ENCODE measurements at regions not wholly inside any gene's neighbourhood (a gene's known extent, or its start where the extent isn't known, plus 50 kb on each side); places are given as distances from the start of the nearest gene placed in this dataset.

- no peaks in the 10 kb centered on the region for H3K36me3 Mint-ChIP-seq
- no peak overlapping the region for H3K4me3 Mint-ChIP-seq
- H3K27me3 Mint-ChIP-seq = peaks cover 8% of the 10 kb centered on the region
- H3K27ac Mint-ChIP-seq = no peak overlapping the region
- no peaks in the 10 kb centered on the region for H3K4me1 Mint-ChIP-seq (ENCODE audit: low read depth)
- no peaks in the 10 kb centered on the region for H3K9me3 Mint-ChIP-seq (ENCODE audit: low read depth)
Measured at GRCh38 chr2:129895526-129896082, 83.9 kb upstream of the RAB6C start.

- no peak overlapping the region for H3K4me3 Mint-ChIP-seq
- no peaks in the 10 kb centered on the region for H3K9me3 Mint-ChIP-seq (ENCODE audit: low read depth)
- no peak overlapping the region for H3K27ac Mint-ChIP-seq
- peaks cover 8% of the 10 kb centered on the region for H3K27me3 Mint-ChIP-seq
- no peaks in the 10 kb centered on the region for H3K4me1 Mint-ChIP-seq (ENCODE audit: low read depth)
- no peaks in the 10 kb centered on the region for H3K36me3 Mint-ChIP-seq
Measured at GRCh38 chr2:129896226-129897100, 83.0 kb upstream of the RAB6C start.

- Mint-ChIP-seq H3K4me1 (ENCODE audit: low read depth) (no peaks in the 10 kb centered on the region), H3K36me3 (no peaks in the 10 kb centered on the region), H3K9me3 (ENCODE audit: low read depth) (no peaks in the 10 kb centered on the region), H3K27me3 (peaks cover 5% of the 10 kb centered on the region), H3K4me3 (no peak overlapping the region), H3K27ac (no peak overlapping the region)
Measured at GRCh38 chr2:129901754-129902415, 77.6 kb upstream of the RAB6C start.

DNA sequence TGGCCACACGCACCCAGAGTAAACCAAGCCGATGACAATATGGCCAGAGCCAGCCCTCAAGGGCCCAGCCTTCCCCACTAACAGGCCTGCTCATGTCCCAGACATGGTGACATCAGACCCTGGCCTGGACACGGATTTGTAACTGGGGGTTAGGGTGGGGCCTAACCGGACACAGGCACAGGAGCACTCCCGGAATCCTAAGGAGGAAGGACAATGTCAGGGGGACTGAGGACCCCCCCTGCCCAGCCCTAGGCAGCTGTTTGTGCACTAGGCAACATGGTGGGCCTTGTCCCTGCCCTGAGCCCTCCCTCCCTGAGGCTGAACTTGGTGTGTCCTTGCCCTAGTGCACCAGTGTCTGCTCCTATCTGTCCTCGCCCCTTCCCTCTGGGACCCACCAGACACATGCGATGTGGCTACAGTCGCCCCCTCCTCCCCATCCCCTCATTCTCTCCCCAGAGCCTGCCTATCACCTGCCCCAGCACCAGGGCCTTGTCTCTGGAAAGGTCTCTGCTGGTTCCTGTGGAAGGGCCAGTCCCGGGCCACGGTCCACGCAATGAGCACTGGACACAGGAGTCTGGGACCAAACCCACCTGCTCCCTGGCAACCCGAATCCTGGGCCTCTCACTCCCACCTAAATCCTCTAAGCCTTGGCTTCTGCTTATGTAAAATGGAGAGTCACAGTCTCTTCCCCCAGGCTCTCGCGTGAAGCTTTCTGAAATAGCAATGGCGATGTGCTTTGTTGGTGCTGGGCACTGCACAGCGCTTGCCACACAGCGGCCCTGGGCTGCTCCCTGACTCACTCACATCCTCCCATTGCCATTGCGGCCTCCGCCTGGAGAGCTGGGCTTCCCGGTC is 76.5 kb upstream of the RAB6C start:
- peaks cover 3% of the 10 kb centered on the region for H3K27me3 Mint-ChIP-seq

GRCh38 chr2:129903586-129904425 is 75.7 kb upstream of the RAB6C start:
- Mint-ChIP-seq H3K27me3 (peaks cover 3% of the 10 kb centered on the region), H3K36me3 (no peaks in the 10 kb centered on the region), H3K9me3 (ENCODE audit: low read depth) (no peaks in the 10 kb centered on the region), H3K27ac (no peak overlapping the region), H3K4me1 (ENCODE audit: low read depth) (no peaks in the 10 kb centered on the region), H3K4me3 (no peak overlapping the region)

More for the DNA sequence above, 76.5 kb upstream of the RAB6C start:
- Mint-ChIP-seq H3K4me3 (no peak overlapping the region), H3K4me1 (ENCODE audit: low read depth) (no peaks in the 10 kb centered on the region), H3K9me3 (ENCODE audit: low read depth) (no peaks in the 10 kb centered on the region), H3K27ac (no peak overlapping the region), H3K36me3 (no peaks in the 10 kb centered on the region)

GRCh38 chr2:129904532-129905446 is 74.7 kb upstream of the RAB6C start:
- no peaks in the 10 kb centered on the region for H3K36me3 Mint-ChIP-seq
- H3K27ac Mint-ChIP-seq = no peak overlapping the region
- H3K27me3 Mint-ChIP-seq = peaks cover 3% of the 10 kb centered on the region
- H3K4me1 Mint-ChIP-seq (ENCODE audit: low read depth) = no peaks in the 10 kb centered on the region
- H3K9me3 Mint-ChIP-seq (ENCODE audit: low read depth) = no peaks in the 10 kb centered on the region
- no peak overlapping the region for H3K4me3 Mint-ChIP-seq

- H3K4me1 Mint-ChIP-seq (ENCODE audit: low read depth) = no peaks in the 10 kb centered on the region
- H3K27ac Mint-ChIP-seq = no peak overlapping the region
- H3K9me3 Mint-ChIP-seq (ENCODE audit: low read depth) = no peaks in the 10 kb centered on the region
- H3K27me3 Mint-ChIP-seq = peaks cover 3% of the 10 kb centered on the region
- no peaks in the 10 kb centered on the region for H3K36me3 Mint-ChIP-seq
- no peak overlapping the region for H3K4me3 Mint-ChIP-seq
Measured at GRCh38 chr2:129905664-129906081, 73.8 kb upstream of the RAB6C start.

DNA sequence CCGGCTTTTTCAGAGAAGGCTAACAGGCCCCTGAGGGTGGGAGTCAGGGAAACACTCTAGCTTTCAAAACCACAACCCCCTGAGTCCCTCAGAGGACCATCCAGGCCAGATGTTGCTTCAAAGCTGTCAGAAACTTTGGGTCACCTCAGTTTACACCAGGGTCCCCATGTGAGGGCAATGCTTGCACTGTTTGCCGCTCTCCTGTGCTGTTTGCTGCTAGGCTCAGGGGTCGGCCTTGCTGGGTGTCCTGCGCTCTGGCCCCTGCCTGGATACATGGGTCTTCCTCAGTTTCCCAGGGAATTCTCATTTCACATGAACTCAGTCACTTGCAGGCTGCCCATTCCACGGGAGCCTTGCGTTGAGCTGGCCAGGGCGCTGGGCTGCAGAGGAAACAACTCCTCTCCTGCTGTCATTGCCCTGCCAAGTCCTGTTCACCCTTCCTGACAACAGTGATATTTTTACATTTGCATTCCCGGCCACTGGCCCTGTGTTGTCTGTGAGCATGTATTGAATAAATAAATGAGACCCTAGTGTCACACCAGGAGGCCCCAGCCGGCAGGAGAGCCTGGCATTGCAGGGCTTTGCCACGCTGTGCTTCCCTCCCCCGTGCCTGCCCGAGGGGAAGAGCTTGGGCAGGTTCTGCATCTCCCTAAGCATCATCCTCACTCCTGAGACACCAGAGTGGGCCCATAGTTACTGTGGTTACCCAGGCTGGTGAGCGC is 73.2 kb upstream of the RAB6C start:
- H3K27me3 Mint-ChIP-seq = peaks cover 3% of the 10 kb centered on the region
- no peaks in the 10 kb centered on the region for H3K9me3 Mint-ChIP-seq (ENCODE audit: low read depth)
- no peaks in the 10 kb centered on the region for H3K36me3 Mint-ChIP-seq
- H3K4me3 Mint-ChIP-seq = no peak overlapping the region
- no peaks in the 10 kb centered on the region for H3K4me1 Mint-ChIP-seq (ENCODE audit: low read depth)
- no peak overlapping the region for H3K27ac Mint-ChIP-seq

DNA sequence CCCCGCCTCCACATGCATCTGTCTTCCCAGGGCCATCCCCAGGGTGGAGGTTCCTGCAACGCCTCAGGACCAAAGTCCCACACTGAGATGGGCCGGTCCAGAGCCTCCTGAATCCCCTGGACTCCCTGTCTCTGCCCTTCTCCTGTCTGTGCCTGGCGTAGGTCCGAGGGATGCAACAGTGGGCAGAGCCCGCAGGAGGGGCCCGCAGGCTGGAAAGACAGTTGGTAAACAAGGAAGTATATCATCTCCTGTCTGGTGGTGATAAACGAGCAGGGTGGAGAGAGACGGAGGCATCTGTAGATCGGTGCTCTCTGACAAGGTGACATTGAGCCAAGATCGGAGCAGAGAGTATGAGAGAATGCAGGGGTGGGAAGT is 72.6 kb upstream of the RAB6C start:
- Mint-ChIP-seq H3K4me1 (ENCODE audit: low read depth) (no peaks in the 10 kb centered on the region), H3K27ac (no peak overlapping the region), H3K27me3 (peaks cover 3% of the 10 kb centered on the region)

DNA sequence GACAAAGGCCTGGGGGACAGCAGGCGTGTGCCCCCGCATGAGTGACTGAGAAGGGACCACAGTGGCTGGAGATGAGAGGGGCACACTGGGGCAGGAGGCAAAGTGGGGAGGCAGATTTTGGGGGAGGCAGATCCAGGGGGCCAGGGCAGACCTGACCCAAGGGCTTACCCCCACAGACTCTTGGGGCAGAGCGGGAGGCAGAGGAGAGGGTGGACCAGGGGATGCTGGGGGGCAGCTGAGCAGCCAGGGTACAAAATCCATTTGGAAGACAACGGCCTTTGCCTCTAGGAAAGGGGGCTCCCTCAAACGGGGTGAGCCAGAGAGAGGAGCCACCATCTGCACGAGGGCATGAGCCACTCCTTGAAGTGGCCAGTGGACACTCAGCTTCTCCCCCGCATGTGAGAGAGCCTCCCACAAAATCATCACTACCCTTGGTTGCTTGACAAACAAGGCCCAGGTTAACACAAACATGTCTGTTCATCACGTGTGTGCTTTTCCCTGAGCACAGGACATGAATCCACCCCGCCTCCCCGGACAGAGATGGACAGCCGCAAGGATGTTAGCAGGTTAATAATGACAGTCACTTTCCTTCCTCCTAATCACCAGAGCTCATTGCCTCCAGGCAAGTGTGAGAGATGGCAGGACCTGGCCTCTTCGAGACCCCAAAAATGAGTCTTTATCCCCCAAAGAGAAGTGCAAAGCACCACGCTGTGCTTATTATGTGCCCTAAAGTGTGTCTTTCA is 72.0 kb upstream of the RAB6C start:
- H3K9me3 Mint-ChIP-seq (ENCODE audit: low read depth) = no peaks in the 10 kb centered on the region
- H3K4me3 Mint-ChIP-seq = no peak overlapping the region
- no peaks in the 10 kb centered on the region for H3K4me1 Mint-ChIP-seq (ENCODE audit: low read depth)
- no peak overlapping the region for H3K27ac Mint-ChIP-seq
- no peaks in the 10 kb centered on the region for H3K36me3 Mint-ChIP-seq
- H3K27me3 Mint-ChIP-seq = peaks cover 3% of the 10 kb centered on the region

More for the DNA sequence above, 72.6 kb upstream of the RAB6C start:
- H3K36me3 Mint-ChIP-seq = no peaks in the 10 kb centered on the region
- no peaks in the 10 kb centered on the region for H3K9me3 Mint-ChIP-seq (ENCODE audit: low read depth)
- no peak overlapping the region for H3K4me3 Mint-ChIP-seq

DNA sequence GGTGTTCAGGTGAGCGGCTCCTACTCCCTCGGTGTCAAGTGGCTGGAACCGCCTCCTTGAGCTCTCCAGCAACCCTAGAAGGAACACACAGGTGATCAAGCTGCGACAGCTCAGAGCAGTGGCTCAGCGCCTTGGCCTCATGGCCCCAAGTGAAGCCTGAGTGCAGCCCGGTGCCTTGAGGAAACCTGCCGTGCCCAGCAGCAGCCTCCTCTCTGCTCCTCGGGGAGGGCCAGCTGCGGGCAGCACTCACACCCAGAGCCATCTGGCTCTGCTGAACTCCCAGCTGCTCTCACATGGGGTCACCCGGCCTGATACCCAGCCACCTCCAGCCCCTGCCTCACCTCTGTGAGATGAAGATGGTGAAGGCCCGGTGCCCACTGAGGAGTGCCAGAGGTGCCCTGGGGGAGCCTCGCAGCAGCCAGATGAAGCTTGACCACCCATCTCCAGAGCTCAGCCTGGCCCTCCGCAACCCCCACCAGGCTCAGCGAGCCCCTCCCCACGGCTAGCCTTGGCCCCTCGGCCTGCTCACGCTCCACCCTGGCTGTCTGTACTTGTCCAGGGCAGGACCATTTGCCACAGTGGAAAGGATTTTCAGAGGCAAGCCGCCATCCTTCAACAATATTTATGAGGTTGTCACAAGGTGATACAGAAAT is 70.6 kb upstream of the RAB6C start:
- no peaks in the 10 kb centered on the region for H3K9me3 Mint-ChIP-seq (ENCODE audit: low read depth)
- H3K27me3 Mint-ChIP-seq = peaks cover 3% of the 10 kb centered on the region
- no peaks in the 10 kb centered on the region for H3K36me3 Mint-ChIP-seq
- H3K4me3 Mint-ChIP-seq = no peak overlapping the region
- H3K27ac Mint-ChIP-seq = no peak overlapping the region
- no peaks in the 10 kb centered on the region for H3K4me1 Mint-ChIP-seq (ENCODE audit: low read depth)
